PC-9 (cell line): ENCODE measurements at regions not wholly inside any gene's neighbourhood (a gene's known extent, or its start where the extent isn't known, plus 50 kb on each side); places are given as distances from the start of the nearest gene placed in this dataset.

Experiments
- EZH2 ChIP-seq: fragments of 200-600 bp; sonication (generic); IDR thresholded peaks from 2 replicates; pipeline ENCODE4 v1.8.0; 2017; ENCODE audit warnings: antibody characterized with exemption, low read depth
- TF ChIP-seq, protein P1 (sequence below): fragments of 200-600 bp; sonication (generic); conservative IDR thresholded peaks from 2 replicates; pipeline ENCODE4 v1.6.1; 2017; ENCODE audit warnings: mixed run types, antibody characterized with exemption, mild to moderate bottlenecking, moderate library complexity

- no peak for TF ChIP-seq EZH2
- TF ChIP-seq, protein P1, sequence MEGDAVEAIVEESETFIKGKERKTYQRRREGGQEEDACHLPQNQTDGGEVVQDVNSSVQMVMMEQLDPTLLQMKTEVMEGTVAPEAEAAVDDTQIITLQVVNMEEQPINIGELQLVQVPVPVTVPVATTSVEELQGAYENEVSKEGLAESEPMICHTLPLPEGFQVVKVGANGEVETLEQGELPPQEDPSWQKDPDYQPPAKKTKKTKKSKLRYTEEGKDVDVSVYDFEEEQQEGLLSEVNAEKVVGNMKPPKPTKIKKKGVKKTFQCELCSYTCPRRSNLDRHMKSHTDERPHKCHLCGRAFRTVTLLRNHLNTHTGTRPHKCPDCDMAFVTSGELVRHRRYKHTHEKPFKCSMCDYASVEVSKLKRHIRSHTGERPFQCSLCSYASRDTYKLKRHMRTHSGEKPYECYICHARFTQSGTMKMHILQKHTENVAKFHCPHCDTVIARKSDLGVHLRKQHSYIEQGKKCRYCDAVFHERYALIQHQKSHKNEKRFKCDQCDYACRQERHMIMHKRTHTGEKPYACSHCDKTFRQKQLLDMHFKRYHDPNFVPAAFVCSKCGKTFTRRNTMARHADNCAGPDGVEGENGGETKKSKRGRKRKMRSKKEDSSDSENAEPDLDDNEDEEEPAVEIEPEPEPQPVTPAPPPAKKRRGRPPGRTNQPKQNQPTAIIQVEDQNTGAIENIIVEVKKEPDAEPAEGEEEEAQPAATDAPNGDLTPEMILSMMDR = 0 out of 2 replicates have a peak, but pooled peaks have one; percentile 11
Observed at GRCh38 chr5:74240783-74241750, 399.5 kb downstream of the ENC1 start.
